ENCODE measurements at regions not wholly inside any gene's neighbourhood (a gene's known extent, or its start where the extent isn't known, plus 50 kb on each side); places are given as distances from the start of the nearest gene placed in this dataset.

DNA sequence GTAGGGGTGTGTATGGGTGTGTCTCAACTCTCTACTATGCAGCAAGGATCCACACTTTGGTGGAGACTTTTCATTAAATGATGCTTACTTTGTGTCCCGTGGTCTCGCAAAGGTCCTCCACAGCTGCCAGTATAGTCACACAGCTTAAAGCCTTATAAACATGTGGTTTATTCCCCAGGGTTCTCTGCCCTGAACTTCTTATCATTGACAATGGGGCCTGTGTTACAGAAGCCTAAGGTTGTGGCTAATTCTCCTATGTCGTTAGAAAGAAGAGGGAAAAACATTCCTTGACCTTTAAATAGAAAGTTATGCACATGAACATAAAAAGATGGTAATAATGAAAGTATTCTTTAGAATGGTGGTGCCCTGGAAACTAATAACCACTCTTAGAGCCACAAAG, 201.4 kb downstream of the INHBA start:
- TF ChIP-seq, protein P1, sequence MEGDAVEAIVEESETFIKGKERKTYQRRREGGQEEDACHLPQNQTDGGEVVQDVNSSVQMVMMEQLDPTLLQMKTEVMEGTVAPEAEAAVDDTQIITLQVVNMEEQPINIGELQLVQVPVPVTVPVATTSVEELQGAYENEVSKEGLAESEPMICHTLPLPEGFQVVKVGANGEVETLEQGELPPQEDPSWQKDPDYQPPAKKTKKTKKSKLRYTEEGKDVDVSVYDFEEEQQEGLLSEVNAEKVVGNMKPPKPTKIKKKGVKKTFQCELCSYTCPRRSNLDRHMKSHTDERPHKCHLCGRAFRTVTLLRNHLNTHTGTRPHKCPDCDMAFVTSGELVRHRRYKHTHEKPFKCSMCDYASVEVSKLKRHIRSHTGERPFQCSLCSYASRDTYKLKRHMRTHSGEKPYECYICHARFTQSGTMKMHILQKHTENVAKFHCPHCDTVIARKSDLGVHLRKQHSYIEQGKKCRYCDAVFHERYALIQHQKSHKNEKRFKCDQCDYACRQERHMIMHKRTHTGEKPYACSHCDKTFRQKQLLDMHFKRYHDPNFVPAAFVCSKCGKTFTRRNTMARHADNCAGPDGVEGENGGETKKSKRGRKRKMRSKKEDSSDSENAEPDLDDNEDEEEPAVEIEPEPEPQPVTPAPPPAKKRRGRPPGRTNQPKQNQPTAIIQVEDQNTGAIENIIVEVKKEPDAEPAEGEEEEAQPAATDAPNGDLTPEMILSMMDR (IDR thresholded peaks at IDR 0.05; ENCODE audit: low read depth, low read length): no peak
- no peak for DNase-seq (ENCODE audit: low read depth in 2 of 2)
- H3K4me3 ChIP-seq (replicated peaks in 1 of 2; ENCODE audit: low read depth in 2 of 2, low read length in 2 of 2): no peak overlapping the region

DNA sequence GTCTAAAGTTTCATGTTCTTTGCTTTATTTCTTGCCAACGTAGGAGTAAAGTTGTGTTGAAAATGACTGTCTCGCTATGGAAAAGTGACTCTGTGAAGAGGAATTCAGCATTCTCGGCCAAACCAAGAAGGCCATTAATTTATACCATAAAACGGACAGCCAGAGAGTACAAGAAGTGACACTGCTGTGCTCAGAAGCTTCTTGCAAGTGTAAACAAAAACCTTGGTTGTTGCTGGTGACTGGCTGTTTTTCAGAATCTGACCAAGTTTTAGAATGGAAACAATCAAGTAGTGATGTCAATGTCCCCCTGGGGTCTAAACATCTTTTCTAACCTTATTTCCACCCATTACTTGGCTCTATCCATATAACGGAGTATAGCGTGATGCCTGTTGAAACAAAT, 201.9 kb downstream of the INHBA start:
- TF ChIP-seq, protein P1 (IDR thresholded peaks at IDR 0.05; ENCODE audit: low read depth, low read length): no peak
- no peak overlapping the region for H3K4me3 ChIP-seq (replicated peaks in 1 of 2; ENCODE audit: low read depth in 2 of 2, low read length in 2 of 2)
- no peak for DNase-seq (ENCODE audit: low read depth in 2 of 2)

DNA sequence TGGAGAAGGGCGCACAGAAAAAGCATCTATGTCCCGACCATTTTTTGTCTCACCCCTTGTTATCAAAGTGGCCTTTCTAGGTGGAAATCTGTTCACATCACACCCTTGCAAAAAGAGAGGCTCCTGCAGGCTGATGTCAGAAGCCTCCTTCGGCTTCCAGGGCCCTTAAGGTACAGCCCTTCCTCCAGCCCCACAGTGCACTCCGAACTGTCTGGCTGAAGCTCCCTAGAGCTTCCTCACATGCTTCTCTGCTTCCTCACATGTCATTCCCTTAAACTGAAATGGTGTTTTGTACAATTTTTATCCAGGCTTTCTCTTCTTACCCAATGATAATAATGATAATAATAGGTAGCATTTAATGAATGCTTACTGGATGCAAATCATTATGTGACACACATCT, 210.3 kb downstream of the INHBA start:
- TF ChIP-seq, protein P1 (IDR thresholded peaks at IDR 0.05; ENCODE audit: low read depth, low read length): no peak
- DNase-seq (ENCODE audit: low read depth in 2 of 2): no peak
- H3K4me3 ChIP-seq (replicated peaks in 1 of 2; ENCODE audit: low read depth in 2 of 2, low read length in 2 of 2): no peak overlapping the region

DNA sequence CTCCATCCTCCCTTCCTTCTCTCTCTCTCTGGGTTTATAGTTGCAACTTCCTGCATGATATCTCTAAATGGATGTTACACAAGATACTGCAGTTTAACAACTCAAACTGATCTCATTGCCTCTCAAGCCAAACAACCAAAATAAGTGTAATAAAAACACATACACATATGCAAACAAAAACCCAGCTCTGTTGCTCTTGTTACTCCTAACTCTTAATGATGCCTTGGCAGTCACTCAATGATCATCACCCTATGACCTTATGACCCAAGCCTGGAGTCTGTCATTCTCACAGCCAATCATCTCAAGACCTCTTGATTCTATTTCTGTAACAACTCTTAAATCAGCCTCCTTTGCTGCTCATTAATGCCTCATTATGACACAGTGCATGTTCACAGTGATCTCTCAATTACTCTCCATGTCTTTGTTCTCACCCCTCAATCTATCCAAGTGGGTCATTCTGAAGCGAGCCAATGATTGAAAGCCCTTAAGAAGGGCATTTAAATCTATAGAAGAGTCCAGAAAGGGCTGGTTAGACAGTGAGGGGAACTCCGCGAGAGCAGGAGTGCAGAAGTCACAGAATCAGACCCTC, 210.9 kb downstream of the INHBA start:
- H3K4me3 ChIP-seq (replicated peaks in 1 of 2; ENCODE audit: low read depth in 2 of 2, low read length in 2 of 2): no peak overlapping the region
- TF ChIP-seq, protein P1 (IDR thresholded peaks at IDR 0.05; ENCODE audit: low read depth, low read length): no peak
- no peak for DNase-seq (ENCODE audit: low read depth in 2 of 2)

DNA sequence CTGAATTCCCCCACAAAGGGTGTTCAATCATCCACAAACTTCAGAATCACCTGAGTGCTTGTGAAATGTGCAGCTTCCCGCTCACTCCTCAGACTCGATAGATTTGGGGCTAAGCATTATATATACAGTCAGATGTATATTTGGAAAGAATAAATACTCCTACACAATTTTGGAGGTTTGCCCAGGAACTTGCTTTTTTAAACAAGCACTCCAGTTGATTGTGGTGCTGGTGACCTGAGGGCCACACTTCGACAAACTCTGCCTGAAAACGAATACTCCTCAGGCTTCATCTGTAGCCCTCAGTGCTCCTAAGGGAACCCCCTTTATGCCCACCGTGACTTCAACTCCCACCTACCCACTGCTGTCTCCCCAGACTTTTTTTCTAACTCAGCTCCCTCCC, 211.6 kb downstream of the INHBA start:
- TF ChIP-seq, protein P1 (IDR thresholded peaks at IDR 0.05; ENCODE audit: low read depth, low read length): no peak
- H3K4me3 ChIP-seq (replicated peaks in 1 of 2; ENCODE audit: low read depth in 2 of 2, low read length in 2 of 2): no peak overlapping the region
- peak in 1 of 2 donors; percentile 18 for DNase-seq (ENCODE audit: low read depth in 2 of 2)

DNA sequence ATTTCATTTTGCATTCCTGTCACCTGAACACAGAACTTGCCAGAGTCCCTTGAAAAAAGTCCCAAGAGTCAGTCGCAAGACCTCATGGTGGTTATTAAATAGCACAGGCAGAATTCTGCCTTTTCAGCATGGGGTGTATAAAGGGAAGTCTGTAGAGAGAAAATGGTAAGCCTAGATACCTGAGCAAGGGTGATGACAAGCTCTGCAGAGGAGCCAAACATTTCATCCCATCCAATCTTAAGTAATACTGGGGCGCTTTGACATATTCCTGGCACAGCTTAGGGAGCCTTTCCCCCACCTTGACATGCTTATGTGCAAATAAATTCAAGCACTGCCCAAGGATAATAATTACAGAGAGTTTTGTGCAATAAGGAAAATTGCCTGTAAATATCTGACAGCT, 213.0 kb downstream of the INHBA start:
- H3K4me3 ChIP-seq (replicated peaks in 1 of 2; ENCODE audit: low read depth in 2 of 2, low read length in 2 of 2): no peak overlapping the region
- no peak for DNase-seq (ENCODE audit: low read depth in 2 of 2)
- TF ChIP-seq, protein P1 (IDR thresholded peaks at IDR 0.05; ENCODE audit: low read depth, low read length): no peak

Measured in cardiac fibroblast (primary cell).